ENCODE measurements at regions not wholly inside any gene's neighbourhood (a gene's known extent, or its start where the extent isn't known, plus 50 kb on each side); places are given as distances from the start of the nearest gene placed in this dataset.

DNA sequence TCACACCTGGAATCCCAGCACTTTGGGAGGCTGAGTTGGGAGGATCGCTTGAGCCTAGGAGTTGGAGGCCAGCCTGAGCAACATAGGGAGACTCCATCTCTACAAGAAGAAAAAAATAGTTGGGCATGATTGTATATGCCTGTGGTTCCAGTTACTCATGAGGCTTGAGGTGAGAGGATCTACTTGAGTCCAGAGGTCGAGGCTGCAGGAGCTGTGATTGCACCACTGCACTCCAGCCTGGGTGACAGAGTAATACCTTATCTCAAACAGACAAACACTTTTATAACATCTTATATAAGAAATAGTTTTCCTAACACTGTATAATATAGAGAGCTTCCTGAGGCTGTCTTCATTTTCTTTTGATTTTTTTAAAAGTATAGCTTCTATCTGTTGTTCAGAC, 448.4 kb upstream of the COBL start:
- TF ChIP-seq EP300 (IDR thresholded peaks at IDR 0.05), result no peak
- TF ChIP-seq, protein P1, sequence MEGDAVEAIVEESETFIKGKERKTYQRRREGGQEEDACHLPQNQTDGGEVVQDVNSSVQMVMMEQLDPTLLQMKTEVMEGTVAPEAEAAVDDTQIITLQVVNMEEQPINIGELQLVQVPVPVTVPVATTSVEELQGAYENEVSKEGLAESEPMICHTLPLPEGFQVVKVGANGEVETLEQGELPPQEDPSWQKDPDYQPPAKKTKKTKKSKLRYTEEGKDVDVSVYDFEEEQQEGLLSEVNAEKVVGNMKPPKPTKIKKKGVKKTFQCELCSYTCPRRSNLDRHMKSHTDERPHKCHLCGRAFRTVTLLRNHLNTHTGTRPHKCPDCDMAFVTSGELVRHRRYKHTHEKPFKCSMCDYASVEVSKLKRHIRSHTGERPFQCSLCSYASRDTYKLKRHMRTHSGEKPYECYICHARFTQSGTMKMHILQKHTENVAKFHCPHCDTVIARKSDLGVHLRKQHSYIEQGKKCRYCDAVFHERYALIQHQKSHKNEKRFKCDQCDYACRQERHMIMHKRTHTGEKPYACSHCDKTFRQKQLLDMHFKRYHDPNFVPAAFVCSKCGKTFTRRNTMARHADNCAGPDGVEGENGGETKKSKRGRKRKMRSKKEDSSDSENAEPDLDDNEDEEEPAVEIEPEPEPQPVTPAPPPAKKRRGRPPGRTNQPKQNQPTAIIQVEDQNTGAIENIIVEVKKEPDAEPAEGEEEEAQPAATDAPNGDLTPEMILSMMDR (IDR thresholded peaks at IDR 0.05), result no peak
- no peak for TF ChIP-seq POLR2A (IDR thresholded peaks at IDR 0.05)
- no peak for TF ChIP-seq POLR2AphosphoS5 (IDR thresholded peaks at IDR 0.05)

All from sigmoid colon (tissue), 4 donors.